Fibroblast of peridontal ligament (primary cell): ENCODE measurements at regions not wholly inside any gene's neighbourhood (a gene's known extent, or its start where the extent isn't known, plus 50 kb on each side); places are given as distances from the start of the nearest gene placed in this dataset.
"Not testable (repeated sequence)": the region's sequence is repeated elsewhere in the genome, so short reads cannot be mapped to it uniquely, and the experiment has no call there.

Experiments used
- DNase-seq: peaks from one replicate; pipeline ENCODE4 v3.0.0-alpha.2; 2010; ENCODE audit errors: extremely low read depth

DNA sequence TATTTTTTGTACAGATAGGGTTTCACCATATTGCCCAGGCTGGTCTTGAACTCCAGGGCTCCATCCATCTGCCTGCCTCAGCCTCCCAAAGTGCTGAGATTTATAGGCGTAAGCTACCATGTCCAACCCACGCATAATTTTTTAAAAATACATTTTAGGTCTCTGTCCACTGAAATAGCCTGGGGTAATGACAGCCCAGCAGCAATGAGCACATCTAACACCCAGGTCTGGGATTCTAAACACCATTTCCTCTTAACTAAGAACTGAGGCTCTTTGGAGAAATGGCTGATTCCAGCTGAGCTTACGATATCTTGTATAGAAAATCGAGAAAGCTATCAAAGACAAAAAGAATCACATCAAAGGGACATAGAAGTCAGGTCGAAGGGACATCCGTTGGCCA is 245.3 kb downstream of the PARN start:
- no peak for DNase-seq

DNA sequence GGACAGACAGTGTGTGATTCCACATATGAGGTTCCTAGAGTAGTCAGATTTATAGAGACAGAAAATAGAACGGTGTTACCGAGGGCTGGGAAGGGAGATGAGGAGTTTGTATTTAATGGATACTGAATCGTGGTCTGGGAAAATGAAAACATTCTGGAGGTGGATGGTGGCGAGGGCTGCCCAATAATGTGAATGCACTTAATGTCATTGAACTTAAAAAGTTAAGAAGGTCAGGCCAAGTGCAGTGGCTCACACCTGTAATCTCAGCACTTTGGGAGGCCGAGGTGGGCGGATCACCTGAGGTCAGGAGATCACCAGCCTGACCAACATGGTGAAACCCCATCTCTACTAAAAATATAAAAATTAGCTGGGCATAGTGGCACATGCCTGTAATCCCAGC is 246.2 kb downstream of the PARN start:
- not testable (repeated sequence) for DNase-seq

DNA sequence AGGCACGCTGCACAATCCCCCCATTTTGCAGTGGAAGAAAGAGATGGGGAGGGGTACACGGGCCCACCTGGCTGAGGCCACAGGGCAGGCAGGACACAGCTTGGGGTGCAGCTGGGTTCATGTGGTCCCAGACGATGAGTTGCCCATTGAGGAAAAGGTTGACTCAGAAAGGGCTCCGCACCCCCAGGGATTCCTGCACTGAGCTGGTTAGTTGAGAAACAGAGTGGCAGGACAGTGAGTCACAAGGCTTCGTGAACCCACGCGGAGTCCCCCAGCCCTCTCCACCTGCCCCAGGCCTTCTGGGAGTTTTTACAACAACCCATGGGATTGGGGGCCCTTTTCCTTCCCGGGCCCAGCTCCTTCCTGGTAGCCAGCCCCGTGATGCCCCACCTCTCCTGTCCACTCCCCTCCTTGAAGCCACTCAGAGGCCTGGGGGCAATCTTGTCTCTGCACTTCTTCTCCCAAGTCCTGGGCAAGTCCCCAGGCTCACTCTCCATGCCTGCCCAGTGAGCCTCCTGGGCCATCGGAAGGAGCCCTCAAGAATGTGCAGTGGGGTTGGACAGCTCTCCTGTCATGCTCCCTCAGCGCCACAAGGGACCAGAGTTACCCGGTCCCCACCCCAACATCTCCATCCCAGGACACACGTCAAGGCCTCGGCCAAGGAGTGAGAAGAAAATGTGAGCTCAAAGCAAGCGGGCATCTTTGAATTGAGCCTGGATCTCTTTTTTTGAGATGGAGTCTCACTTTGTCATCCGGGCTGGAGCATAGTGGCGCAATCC is 251.2 kb downstream of the PARN start:
- peak; percentile 42 for DNase-seq

DNA sequence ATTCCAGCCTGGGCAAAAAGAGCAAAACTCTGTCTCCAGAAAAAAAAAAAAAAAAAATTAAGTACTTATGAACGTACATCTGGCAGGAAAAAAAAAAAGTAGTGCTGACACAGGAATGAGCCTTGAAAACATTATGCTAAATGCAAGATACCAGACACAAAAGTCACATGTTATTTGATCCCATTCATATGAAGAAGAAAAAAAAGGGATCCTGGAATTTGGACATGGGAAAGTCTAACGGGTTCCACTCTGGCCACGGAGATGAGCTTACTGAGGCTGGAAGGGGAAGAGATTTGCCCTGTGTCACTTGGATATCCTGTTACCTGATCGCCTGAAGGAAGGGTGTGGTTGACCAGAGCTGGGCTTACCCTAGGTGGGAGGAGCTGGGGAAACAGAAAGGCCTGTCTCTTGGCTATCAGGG is 251.9 kb downstream of the PARN start:
- peak; percentile 83 for DNase-seq

DNA sequence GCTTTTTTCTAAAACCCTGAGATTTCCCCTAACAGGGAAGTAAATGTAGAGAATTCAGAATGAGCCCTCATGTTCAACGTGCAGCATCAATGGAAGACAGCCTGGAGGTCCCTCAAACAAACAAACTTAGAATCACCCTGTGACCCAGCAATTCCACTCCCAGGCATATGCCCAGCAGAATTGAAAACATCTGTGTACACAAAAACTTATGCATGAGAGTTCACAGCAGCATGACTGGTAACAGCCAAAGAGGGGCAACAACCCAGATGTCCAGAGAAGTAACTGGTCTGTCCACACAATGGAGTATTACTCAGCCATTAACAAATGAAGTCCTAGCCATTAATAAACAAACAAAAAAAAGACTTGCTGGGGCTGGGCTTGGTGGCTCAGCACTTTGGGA is 252.7 kb downstream of the PARN start:
- DNase-seq, result peak; percentile 80

DNA sequence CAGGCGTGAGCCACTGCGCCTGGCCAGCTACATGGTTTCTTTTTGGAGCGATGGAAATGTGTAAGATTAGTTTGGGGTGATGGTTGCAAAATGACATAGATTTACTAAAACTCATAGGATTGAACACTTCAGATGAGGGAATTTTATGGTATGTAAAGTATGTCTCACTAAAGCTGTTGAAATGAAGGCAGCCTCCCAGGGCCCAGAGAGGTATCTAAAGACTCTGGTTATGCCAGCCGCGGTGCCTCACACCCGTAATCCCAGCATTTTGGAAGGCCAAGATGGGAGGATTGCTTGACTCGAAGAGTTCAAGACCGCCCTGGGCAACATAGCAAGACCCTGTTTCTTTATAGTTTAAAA is 254.9 kb downstream of the PARN start:
- DNase-seq, result peak; percentile 20

DNA sequence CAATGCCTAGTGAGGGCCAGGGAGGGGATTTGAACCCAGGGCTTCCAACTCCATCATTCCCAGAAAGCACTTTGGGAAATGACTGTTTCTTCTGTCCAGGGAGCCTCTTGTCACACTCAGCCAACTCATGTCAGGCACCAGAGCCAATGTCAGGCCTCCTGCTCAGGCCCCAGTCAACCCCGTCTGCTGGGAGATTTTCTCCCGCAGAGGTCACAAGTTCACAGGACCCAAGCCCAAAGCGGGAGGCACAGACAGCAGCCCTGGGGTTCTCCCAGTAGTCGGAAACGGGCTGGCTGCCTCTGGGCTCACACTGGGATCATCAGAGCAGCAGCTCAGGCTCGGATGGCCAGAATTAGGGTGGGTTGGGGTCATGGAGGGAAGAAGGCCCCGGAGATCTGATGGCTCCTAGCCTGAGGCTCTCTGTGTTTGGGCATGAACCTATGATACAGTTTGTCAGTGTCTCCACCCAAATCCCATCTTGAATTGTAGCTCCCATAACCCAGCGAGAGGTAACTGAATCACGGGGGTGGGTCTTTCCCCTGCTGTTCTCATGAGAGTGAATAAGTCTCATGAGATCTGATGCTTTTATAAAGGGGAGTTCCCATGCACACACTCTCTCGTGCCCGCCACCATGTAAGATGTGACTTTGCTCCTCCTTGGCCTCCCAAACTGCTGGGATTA is 255.5 kb downstream of the PARN start:
- DNase-seq, result no peak

DNA sequence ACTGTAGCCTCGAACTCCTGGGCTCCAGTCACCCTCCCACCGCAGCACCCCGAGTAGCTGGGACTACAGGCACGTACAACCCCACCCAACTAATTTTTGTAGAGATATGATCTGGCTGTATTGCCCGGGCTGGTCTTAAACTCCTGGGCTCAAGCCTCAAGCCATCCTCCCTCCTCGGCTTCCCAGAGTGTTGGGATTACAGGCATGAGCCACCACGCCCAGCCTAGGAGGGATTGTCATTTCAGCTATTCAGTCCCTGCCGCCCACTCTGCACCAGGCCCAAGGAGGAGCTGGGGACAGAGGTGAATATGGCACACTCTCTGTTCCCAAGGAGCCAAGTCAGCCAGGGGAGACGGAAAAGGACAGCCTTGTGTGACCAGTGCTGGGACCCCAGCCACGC is 256.2 kb downstream of the PARN start:
- no peak for DNase-seq

DNA sequence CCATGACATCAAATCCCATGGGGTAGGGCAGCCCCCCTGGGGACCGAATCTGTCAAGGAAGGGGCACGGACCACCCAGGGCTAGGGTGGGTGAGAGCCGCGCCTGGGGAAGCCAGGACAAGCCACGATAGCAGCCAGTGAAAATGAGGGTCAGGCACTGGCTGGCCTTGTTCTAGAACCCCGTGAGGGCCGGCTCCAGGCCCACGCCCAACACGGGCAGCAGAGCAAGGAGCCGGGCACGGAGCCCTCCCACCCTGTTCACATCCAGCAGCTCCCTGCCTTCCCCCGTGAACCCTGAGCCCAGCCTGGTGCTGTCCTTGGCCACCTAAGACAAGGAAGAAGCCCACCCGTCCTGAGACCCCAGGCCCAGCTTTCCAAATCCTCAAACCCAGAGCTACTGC is 256.7 kb downstream of the PARN start:
- no peak for DNase-seq

DNA sequence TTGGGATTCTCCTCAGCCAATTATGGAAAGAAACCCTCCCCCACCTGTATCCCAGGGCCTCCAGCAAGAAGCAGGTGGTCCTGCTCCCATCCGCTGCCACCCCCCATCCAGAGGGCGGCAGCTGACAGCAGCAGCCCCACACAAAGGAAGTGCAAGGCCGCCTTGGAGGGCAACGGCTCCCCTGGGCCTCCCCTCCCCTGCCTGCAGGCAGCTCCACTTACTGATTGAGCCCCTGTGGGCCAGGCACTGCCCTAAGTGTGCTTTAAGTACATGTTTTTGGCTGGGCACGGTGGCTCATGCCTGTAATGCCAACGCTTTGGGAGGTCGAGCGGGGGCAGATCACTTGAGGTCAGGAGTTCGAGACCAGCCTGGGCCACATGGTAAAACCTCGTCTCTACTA is 257.6 kb downstream of the PARN start:
- no peak for DNase-seq

DNA sequence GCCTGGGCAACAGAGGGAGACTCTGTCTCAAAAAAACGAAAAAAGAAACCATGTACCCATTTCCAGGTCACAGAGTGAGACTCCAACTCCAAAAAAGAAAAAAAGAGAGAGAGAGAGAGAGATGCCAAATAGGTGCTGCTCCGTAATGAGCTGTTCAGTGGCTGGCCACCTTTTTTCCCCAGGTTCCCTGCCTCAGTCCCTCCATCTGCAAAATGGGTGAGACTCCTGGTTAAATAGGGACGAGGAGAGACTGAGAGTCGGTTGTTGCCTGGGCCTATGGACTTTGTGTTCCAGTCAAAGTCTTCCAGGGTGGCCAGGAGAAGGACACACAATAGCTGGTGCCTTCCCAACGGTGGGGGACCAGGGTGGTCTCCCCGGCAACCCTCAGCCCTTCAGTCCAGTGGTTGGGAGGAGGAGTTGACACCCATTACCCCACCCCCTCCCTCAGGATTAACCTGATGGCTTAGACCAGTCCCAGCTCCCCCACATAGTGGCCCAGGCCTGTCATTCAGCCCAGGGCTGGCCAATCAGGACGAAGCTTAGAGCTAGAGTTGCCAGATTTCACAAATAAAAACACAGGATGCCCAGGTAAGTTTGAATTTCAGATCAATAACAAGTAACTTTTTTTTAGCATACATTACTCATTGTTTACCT is 258.2 kb downstream of the PARN start:
- DNase-seq, result no peak

DNA sequence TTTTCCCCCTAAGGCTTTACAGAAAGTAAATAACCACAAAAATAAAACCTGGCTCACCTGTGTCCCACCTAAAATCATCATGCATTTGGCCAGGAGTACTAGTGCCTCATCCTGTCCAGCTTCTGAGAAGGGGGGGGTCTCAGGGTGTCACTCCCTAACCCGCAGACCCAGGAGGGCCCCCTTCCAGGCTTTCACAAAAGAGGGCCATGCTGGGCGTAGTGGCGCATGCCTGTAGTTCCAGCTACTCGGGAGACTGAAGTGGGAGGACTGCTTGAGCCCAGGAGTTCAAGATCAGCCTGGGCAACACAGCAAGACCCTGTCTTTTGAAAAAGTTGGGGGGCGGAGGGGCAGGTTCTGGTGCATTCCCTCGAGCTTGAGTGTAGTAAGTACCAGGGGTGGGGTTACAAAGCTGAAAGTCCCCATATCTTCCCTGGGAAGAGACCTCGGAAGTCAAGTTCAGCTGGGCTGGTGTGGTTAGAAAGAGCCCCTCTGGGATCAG is 259.3 kb downstream of the PARN start:
- no peak for DNase-seq

DNA sequence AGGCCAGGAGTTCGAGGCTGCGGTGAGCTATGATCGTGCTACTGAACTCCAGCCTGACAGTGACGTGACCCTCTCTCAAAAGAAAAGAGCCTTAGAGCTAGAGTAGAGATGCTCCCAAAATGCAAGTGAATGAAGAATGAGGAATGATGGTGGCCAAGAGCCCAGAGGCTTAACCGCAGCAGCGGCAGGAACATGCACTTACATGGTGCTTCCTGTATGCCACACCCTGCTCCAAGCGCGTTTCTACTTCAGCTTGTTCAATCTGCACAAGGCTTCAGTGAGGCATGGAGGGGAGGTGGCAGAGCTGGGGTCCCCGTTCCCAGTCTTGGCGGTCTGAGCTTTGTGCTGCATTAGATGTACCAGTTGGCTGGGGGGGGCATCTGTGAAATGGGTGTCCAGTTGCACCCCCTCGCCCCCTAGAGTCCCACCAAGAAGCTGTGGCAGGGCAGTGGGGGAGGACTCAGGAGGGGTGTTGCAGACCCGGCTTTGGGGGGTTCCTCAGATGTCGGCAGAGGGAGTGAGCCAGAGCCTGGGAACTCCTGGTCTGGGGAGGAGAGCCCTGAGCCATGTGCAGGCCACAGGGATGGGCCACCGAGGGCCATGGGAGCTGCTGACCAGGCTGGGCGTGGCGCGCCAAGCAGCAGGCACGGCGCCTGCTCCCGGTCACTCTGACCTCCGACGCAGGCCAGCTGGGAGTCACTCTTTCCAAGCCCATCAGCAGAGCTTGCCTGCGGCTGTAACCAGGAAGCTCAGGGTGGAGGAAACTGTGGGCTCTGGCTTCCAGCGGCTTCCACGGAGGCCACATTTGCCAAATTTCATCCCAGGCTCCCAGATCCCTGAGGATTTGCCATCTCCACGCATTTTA is 260.1 kb downstream of the PARN start:
- no peak for DNase-seq

DNA sequence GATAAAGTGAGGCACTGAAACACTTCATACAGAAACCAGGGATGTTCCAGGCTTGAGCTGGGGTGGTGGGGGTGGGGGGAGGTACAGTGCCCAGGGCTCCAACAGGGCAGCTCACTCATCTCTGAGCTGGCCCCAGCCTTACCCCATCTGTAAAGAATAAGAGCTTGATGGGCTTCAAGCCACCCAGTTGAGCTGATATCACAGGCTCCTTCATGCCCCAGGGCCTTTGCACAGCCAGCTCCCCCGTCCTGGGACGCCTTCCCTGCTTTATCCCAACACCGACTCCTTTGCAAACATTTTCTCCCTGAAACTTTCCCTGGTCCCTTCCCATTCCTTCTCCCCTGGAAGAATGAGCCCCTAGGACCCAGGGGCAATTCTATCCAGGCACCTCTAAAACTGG is 261.7 kb downstream of the PARN start:
- no peak for DNase-seq

DNA sequence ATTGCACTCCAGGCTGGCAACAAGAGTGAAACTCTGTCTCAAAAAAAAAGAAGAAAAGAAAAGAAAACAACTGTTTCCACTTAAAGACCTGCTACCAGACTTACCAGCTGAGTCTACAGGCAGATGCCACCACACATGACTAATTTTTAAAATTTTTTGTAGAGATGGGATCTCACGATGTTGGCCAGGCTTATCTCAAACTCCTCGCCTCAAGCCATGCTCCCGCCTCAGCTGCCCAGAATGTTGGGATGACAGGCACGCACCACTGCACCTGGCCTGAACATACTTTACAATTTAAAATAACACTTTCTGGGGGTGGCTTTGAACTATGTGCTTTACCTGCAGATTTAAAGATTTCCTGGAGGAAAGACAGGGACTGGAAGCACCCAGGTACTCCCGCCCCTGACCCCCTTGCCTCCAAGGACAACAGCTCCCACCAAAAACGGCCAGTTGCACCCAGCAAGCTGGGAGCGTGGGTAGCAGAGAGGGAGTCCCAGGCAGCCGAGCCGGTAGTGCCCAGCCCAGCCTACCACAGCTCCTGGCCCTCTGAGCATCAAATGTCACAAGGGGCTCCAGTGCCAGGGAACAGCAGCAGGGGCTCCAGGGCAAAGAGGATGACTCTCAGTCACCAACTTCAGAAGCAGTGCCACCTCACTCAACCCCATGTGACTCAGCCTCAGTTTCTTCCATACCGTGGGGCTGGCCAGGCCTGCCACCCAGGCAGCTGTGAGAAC is 262.9 kb downstream of the PARN start:
- no peak for DNase-seq

DNA sequence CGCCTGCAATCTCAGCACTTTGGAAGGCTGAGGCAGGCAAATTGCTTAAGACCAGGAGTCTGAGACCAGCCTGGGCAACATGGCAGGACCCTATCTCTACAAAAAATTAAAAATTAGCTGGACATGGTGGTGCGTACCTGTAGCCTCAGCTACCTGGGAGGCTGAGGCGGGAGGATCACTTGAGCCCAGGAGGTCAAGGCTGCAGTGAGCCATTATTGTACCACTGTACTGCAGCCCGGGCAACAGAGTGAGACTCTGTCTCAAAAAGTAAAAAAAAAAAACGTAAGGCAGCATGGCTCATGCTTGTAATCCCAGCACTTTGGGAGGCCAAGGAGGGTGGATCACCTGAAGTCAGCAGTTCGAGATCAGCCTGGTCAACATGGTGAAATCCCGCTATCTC is 263.6 kb downstream of the PARN start:
- no peak for DNase-seq

DNA sequence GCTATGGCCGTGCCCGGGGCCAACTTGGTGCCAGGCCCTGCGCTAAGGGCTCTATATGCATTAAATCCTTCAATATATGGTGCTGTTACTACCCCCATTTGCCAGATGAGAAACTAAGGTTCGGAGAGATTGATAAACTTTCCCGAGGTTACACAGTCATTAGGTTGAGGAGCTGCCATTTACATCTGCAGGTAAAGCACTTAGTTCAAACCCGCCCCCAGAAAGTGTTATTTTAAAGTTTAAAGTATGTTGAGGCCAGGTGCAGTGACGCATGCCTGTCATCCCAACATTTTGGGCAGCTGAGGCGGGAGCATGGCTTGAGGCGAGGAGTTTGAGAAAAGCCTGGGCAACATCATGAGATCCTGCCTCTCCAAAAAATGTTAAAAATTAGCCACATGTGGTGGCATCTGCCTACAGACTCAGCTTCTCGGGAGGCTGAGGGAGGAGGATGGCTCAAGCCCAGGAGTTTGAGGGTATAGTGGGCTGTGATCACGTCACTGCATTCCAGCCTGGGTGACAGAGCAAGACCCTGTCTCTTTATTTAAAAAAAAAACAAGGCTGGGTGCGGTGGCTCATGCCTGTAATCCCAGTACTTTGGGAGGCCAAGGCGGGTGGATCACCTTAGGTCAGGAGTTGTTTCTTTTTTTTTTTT is 264.7 kb downstream of the PARN start:
- DNase-seq, result no peak

DNA sequence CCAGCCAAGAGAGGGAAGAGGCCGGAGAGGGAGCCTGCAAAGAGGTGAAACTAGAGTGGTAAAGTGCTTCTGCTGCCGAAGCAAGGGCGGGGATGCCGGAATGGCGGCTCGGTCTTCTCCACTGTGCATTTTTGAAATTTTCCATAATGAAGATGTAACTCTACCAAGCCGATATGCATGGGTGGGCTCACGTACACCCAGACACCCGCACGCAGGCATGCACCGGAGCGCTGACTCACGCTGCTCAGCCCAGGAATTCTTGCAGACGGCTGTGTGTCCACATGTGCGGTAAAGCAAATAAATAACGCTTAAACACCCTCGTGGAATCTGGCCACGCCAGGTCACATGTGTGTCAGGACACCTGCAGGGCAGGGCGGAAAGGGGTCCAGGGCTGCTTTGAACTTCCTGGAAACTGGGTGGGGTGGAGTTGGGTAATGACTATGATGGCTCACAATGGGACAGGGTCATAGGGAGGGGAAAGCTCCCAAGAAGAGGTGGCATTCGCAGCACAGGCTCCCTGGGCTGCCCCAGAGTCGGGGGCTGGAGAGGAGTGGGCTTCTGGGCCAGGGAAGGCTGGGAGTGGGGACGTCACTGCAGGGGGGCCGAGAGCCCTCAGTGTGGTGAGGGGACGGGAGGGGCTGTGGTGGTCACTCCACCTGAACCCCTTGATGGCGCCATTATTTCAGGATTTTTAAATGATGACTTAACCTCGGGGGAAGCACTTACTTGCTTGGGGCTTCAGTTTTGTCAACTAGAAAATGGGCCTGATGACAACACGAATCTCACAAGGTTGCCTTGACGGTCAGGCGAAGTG is 265.5 kb downstream of the PARN start:
- no peak for DNase-seq

DNA sequence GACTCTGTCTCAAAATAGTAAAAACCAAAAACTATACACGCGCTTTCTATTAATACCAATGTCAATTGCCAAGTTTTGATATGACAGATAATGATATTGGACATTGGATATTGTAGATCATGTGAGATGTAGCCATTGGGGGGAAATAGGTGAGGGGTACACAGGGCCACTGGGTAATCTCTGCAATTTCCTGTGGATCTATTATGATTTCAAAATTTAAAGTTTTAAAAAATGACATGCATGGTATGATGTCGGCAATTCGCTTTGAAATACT is 266.0 kb downstream of the PARN start:
- no peak for DNase-seq

DNA sequence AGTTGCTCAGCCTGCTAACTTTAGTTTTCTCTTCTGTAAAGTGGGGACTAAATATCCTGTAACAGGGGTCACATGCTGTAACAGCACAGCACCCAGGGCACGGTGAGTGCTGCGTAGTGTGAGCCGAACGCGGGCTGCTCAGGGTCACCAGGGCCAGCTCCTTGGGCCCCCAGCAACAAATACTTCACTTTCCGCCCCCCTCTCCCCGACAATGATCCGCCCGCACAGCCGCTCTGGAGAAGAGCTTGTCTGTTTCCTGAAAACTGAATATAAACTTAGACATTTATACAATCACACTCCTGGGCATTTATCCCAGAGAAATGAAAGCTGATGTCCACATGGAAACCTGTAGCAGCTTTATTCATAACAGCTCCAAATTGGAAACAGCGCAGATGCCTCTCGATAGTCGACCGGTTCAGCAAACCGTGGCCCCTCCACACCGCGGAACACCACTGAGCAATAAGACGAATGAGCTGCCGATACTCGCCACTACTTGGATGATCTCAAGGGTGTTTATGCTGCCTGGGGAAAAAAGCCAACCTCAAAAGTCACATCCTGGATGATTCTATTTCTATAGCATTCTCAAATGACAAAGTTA is 267.2 kb downstream of the PARN start:
- DNase-seq, result peak; percentile 78
